ENCODE measurements at regions not wholly inside any gene's neighbourhood (a gene's known extent, or its start where the extent isn't known, plus 50 kb on each side); places are given as distances from the start of the nearest gene placed in this dataset.
"Not testable (repeated sequence)": the region's sequence is repeated elsewhere in the genome, so short reads cannot be mapped to it uniquely, and the experiment has no call there.

DNA sequence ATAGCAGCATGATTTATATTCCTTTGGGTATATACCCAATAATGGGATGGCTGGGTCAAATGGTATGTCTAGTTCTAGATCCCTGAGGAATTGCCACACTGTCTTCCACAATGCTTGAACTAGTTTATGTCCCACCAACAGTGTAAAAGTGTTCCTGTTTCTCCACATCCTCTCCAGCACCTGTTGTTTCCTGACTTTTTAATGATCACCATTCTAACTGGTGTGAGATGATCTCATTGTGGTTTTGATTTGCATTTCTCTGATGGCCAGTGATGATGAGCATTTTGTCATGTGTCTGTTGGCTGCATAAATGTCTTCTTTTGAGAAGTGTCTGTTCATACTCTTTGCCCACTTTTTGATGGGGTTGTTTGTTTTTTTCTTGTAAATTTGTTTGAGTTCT is 54.0 kb upstream of the GPR89A start:
- DNase-seq, result not testable (repeated sequence)

- no peak for DNase-seq
Observed at GRCh38 chr1:145545055-145545454, 62.7 kb upstream of the GPR89A start.

DNA sequence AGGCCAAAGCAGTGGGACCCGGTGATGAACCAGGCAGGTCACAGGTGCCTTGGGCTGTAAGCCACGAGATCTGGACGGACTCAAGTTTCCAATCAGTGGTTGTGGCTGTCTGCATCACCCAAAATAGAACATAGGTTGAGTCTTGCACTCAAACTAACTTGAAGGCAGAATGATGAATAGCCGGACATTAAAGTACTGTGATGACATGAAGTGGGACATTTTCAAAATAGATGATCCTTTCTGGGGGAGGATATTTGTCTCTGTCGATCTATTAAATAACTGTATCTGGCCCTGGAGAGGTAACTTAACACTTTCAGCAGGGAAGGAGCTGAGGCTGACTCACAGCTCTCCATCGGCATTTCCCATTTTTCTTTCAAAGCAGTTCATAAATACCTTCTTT is 66.1 kb upstream of the GPR89A start:
- not testable (repeated sequence) for DNase-seq

DNA sequence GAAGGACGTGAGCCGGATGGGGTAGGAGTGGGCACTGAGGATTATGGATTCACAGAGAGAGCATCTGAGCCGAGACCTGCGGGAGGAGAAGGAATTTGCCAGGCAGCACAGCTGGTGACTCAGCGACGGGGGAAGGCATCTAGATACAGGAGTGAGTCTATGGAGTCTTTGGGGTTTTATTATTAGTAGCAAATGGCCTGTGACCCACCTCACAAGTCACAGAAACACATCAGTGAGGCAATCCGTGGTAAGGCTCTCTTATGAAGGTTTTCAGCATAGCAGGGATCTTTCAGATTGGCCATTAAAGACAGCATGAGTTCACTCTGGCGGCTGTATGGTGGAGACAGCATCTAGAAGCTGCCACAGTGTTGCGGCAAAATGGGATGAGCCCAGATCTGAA is 66.5 kb upstream of the GPR89A start:
- DNase-seq, result peak in 1 of 56 donors; percentile 6

- DNase-seq, result not testable (repeated sequence)
Observed at GRCh38 chr1:145538118-145538882, 69.5 kb upstream of the GPR89A start.

- DNase-seq, result not testable (repeated sequence)
Observed at GRCh38 chr1:145537003-145537402, 70.8 kb upstream of the GPR89A start.

GRCh38 chr1:145535461-145535860 is 72.3 kb upstream of the GPR89A start:
- peak in 3 of 56 donors; percentile 0 to 10 (median 3) for DNase-seq

GRCh38 chr1:145528068-145528564 is 79.7 kb upstream of the GPR89A start:
- DNase-seq, result not testable (repeated sequence)

DNA sequence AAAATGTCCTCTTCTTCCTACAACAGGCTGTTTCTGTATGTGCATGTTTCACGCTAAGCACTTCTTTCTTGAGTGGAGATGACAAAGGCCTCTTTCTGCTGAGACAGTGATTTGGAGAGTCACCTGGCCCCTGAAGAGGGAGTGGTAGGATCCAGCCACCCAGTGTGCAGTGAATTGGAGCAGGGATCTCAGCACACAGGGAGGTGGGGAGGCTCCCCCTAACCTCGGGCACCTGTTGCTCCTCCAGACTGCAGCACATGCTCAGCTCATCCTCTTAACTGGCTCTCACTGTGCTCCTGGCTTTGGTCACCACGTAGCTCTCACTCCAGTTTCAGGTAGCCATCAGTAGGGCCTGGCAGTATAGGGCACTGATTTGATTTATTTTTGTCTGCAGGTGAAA is 87.6 kb upstream of the GPR89A start:
- DNase-seq, result not testable (repeated sequence)

GRCh38 chr1:145519302-145519701 is 88.5 kb upstream of the GPR89A start:
- not testable (repeated sequence) for DNase-seq

GRCh38 chr1:145513017-145513416 is 87.6 kb upstream of the NBPF20 start:
- not testable (repeated sequence) for DNase-seq

- not testable (repeated sequence) for DNase-seq
Observed at GRCh38 chr1:145508053-145508452, 82.7 kb upstream of the NBPF20 start.

DNA sequence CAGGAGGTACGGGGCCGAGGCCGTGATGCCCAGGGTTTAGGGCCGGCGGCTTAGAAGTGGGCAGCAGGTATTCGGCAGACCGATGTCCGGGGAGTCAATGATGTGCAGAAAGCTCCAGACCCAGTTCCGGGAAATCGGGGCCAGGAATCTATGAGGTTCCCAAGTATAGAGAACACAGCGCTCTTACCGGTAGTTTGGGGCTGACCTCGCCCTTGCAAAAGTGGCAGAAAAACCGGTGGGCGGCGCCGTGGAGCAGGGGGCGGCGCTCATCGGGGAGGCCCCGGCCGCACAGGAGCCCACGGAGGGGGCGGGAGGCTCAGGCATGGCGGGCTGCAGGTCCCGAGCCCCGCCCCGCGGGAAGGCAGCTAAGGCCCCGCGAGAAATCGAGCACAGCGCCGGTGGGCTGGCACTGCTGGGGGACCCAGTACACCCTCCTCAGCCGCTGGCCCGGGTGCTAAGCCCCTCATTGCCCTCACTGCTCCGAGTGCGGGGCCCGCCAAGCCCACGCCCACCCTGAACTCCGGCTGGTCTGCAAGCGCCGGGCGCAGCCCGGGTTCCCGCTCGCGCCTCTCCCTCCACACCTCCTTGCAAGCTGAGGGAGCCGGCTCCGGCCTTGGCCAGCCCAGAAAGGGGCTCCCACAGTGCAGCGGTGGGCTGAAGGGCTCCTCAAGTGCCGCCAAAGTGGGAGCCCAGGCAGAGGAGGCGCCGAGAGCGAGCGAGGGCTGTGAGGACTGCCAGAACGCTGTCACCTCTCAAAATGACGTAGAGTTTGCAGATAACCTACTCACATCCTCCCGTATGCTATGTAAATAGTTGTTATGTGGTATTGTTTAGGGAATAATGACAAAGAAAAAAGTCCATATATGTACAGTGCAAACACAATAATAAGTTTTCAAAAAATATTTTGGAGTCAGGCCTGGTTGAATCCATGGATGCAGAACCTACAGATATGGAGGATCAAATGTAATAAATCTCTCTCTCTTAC is 80.6 kb upstream of the NBPF20 start:
- not testable (repeated sequence) for DNase-seq

- DNase-seq, result not testable (repeated sequence)
Observed at GRCh38 chr1:145504834-145505413, 79.5 kb upstream of the NBPF20 start.

DNA sequence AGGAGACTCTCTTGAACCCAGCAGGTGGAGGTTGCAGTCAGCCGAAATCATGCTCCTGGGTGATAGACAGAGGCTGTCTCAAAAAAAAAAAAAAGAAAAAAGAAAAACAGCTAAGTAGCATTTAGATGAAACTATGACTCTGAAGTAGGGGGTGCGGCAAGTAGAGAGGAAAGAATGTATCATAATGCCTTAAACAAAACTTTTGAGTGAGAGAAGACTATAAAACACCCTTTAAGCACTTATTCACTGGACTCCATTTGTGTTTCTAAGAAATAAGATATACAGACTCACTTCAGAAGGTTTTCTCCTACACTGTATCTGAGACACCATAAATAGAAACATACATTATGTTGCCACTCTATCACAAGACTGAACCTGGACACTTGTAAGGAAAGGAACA is 78.9 kb upstream of the NBPF20 start:
- not testable (repeated sequence) for DNase-seq

GRCh38 chr1:145500251-145500650 is 74.8 kb upstream of the NBPF20 start:
- not testable (repeated sequence) for DNase-seq

DNA sequence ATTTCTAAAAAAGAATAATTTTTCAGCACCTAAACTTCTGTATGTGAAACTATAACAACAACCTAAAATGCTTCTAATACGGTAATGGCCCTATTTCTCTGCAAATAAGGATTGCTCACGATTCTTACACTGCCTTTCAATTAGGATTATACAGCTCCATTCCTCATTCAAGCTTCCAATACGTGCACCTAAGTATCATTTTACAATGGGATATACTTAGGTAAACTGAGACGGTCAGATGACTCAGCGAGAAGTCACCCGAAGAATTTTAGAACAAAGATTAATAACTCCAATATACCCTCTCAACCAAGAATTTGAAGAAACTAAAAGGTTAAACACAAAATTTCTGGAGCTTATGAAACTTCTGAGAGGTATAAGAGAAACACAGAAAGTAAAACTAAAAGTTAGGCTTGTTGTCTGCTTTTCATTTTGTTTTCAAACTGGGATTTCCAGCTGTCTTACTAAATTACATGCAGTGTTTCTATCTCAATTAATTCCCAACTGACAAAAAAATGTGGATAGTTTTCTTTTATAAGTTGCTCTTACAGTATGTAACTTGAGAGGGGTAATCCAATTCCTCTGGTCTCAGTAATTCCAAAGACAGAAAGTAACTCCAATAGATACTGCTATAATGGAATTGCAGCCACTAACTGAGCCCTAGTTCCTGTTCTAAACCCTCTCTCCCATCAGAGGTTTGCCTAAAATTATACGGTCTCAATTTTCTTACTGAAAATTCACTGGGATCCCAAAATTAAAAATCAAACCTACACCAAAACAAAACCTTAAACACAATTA is 69.9 kb upstream of the NBPF20 start:
- not testable (repeated sequence) for DNase-seq

DNA sequence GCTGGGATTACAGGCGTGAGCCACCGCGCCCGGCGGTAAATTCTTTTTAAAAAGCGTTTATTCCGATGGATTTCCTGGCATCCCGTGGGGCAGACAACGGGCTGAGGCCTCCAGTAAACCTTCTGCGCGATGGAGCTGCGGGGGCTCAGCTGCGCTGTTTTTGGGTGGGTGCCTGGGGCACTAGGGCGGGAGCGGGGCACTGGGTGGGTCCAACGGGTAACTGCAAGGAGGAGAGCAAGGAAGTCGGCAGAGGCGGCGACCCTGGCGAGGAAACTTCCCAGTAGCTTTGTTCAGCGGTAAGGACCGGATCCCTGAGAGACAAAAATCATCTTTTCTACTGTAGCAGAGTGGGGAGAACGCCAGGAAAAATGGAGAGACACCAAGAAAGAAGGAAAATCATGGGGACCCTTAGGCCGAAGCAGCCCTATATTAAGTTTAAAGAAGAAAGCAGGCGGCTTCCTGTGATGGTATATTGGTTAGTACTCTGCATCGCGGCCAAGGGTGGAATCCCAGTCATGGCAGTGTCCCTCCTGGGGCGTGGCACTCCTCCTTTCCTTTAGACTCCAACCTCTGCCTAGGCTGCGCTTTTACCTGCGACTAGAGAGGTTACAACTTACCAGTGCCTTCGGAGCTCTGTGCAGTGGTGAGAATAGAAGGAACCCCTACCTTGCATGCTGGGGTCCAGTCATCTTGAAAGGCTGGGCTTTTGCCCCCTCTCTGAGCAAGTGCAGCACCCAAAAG is 63.0 kb upstream of the NBPF20 start:
- DNase-seq, result not testable (repeated sequence)

- DNase-seq, result not testable (repeated sequence)
Observed at GRCh38 chr1:145487156-145487555, 61.8 kb upstream of the NBPF20 start.

DNA sequence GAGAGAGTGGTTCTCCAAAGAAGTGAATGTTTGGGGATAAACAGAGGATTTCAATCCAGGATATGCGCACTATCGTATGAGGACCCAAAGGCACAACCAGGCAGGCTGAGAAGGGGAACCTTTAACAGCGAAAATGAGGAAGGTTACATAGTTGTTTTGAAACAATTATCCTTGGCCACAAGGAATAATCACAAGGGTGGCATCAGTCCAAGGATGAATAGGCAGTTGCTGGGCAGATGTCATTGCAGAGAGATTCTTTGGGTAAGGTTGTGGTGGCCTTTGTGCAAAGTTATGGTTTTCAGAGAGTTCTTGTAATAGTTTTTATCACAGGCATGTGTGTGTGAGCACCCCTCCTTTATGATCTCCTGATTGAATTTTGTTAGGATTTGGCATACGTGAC is 58.9 kb upstream of the NBPF20 start:
- DNase-seq, result not testable (repeated sequence)

All from amygdala (tissue), 56 donors.